Small intestine (tissue), 7 donors: ENCODE measurements at regions not wholly inside any gene's neighbourhood (a gene's known extent, or its start where the extent isn't known, plus 50 kb on each side); places are given as distances from the start of the nearest gene placed in this dataset.

Source experiments
- DNase-seq, 2 donors: peaks; one replicate each; pipeline versions ENCODE4 v3.0.0 to v3.0.0-alpha.2; 2013
- FAIRE-seq: peaks from 2 replicates; lab custom pipeline; 2012; peaks lifted over from hg19 to GRCh38; lab: Jason Lieb, UNC
- H3K27ac ChIP-seq, 3 donors: one replicate each; pipeline ENCODE4 v1.5.1; 2013; ENCODE audit warnings: low read length in 2 of 3, mild to moderate bottlenecking in 2 of 3, control low read depth in 1 of 3, inconsistent platforms in 1 of 3, low read depth in 1 of 3, moderate library complexity in 1 of 3
- H3K27me3 ChIP-seq, 3 donors: one replicate each; pipeline ENCODE4 v1.6.1; 2013; ENCODE audit warnings: low read length in 3 of 3, inconsistent platforms in 1 of 3; ENCODE audit not compliant: control insufficient read depth in 3 of 3, insufficient read depth in 3 of 3
- H3K36me3 ChIP-seq, 3 donors: one replicate each; pipeline ENCODE4 v1.6.1; 2013; ENCODE audit warnings: low read length in 3 of 3, inconsistent platforms in 1 of 3, low read depth in 1 of 3, mild to moderate bottlenecking in 1 of 3, moderate library complexity in 1 of 3; ENCODE audit not compliant: control insufficient read depth in 3 of 3, insufficient read depth in 2 of 3
- H3K4me1 ChIP-seq, 3 donors: one replicate each; pipeline ENCODE4 v1.6.1; 2013; ENCODE audit warnings: low read length in 2 of 3, inconsistent platforms in 1 of 3, low read depth in 1 of 3, mild to moderate bottlenecking in 1 of 3, moderate library complexity in 1 of 3; ENCODE audit not compliant: control insufficient read depth in 3 of 3, insufficient read depth in 2 of 3
- H3K4me3 ChIP-seq, 3 donors: one replicate each; pipeline ENCODE4 v1.5.1; 2013; ENCODE audit warnings: low read length in 3 of 3, control low read depth in 1 of 3, inconsistent platforms in 1 of 3, low read depth in 1 of 3, mild to moderate bottlenecking in 1 of 3, moderate library complexity in 1 of 3
- H3K9me3 ChIP-seq, 2 donors: one replicate each; pipeline ENCODE4 v1.6.1; 2013; ENCODE audit warnings: low read depth in 1 of 2, low read length in 1 of 2; ENCODE audit not compliant: control insufficient read depth in 2 of 2, insufficient read depth in 1 of 2
- WGBS, 3 donors: extraction: QIAGEN DNeasy Blood & Tissue Kit; methylation state at CpG; one replicate each; pipeline ENCODE4 v1.1.7; 2013; 5-methylcytosine and 5-hydroxymethylcytosine counted together
- donor health status: healthy with polysubstance abuse.
- donor health status: control.
- donor health status: control.
- donor health status: Bipolar disorder and iron deficiency.
- donor health status: healthy.

DNA sequence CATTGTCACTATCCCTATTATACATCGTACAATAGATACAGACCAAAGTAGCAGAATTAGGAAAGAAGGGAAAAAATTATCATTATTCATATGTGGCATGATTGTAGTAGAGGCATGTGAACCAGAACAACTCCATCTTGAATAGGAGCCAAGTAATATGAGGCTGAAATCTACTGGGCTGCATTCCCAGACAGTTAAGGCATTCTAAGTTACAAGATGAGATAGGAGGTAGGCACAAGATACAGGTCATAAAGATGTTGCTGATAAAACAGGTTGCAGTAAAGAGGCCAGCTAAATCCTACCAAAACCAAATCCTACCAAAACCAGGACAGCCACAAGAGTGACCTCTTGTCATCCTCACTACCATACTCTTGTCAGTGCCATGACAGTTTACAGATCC is 1035.4 kb upstream of the SEMA6D start:
- WGBS, 3 donors, result 29 to 50% (median 48%) methylated on average over 1 of the region's 1 CpG
- H3K27ac ChIP-seq, result no peak overlapping the region

DNA sequence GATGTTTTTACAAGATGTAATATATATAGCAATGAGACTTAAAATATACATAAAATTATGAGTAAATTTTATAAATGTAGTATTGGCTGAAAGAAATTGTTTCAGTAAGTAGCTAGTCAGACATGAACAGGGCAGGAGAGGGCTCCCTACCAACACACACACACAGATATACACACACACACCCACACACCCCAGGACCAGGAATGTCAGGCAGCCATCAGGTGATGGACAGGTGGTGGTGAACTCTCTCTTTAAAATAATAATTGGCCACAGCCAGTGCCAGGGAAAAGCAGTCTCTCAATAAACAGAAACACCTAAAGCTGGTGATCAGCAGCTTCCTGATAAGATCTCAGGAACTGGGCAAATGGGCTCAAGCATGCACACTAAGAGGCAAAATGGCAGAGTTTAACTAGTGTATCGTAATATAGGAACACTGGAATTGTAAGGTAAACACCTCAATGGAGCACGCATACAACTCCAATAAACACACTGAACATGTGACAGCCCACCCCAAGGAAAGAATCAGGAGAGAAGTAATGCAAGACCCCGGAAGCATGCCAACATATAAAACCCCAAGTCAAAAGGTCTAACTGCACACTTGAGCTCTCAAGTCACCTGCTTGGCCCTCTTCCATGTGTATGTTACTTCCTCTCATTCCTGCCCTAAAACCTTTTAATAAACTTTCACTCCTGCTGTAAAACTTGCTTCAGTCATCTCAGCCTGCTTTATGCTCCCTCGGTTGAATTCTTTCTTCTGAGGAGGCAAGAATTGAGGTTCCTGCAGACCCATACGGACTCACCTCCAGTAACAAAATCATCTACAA is 1034.1 kb upstream of the SEMA6D start:
- Histone ChIP-seq H3K4me1 (peaks cover 0 to 4% (median 0%) of the 10 kb centered on the region in 3 donors), H3K27ac (peak overlapping the region in 1 of 3 donors; percentile 11), H3K36me3 (no peaks in the 10 kb centered on the region), H3K4me3 (no peak overlapping the region), H3K27me3 (no peaks in the 10 kb centered on the region), H3K9me3 (no peaks in the 10 kb centered on the region)
- peak in 1 of 2 donors; percentile 31 for DNase-seq
- FAIRE-seq, result no peak
- WGBS, 3 donors, result 25 to 65% (median 50%) methylated on average over 5 of the region's 5 CpGs

More for the DNA sequence above, 1035.4 kb upstream of the SEMA6D start:
- H3K9me3 ChIP-seq, result no peaks in the 10 kb centered on the region
- H3K36me3 ChIP-seq, result no peaks in the 10 kb centered on the region
- FAIRE-seq (no peak), DNase-seq (peak in 1 of 2 donors; percentile 22)
- peaks cover 0 to 4% (median 0%) of the 10 kb centered on the region in 3 donors for H3K4me1 ChIP-seq
- no peaks in the 10 kb centered on the region for H3K27me3 ChIP-seq
- no peak overlapping the region for H3K4me3 ChIP-seq

DNA sequence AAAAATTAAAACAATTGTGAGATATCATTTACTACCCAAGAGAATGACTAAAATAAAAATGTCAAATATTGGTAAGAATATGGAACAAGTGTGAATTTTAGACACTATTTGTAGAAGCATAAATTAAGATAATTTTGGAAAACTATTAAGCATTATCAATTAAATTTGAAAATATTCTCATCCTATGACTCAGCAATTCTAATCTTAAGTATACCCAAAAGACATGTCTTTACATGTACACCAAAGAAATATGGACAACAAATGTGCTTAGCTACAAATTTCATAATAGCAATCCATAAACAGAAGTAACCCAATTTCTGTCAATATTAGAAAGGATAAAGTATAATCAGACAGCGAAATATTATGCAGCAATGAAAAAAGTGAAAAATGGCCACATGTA is 1032.2 kb upstream of the SEMA6D start:
- H3K9me3 ChIP-seq, result no peaks in the 10 kb centered on the region
- H3K4me3 ChIP-seq, result no peak overlapping the region
- H3K36me3 ChIP-seq, result no peaks in the 10 kb centered on the region
- 0 to 74% (median 3%) methylated on average over 1 of the region's 1 CpG for WGBS, 3 donors
- H3K27ac ChIP-seq, result no peak overlapping the region
- DNase-seq (no peak), FAIRE-seq (peak; percentile 5)
- no peaks in the 10 kb centered on the region for H3K27me3 ChIP-seq
- peaks cover 0 to 4% (median 0%) of the 10 kb centered on the region in 3 donors for H3K4me1 ChIP-seq

DNA sequence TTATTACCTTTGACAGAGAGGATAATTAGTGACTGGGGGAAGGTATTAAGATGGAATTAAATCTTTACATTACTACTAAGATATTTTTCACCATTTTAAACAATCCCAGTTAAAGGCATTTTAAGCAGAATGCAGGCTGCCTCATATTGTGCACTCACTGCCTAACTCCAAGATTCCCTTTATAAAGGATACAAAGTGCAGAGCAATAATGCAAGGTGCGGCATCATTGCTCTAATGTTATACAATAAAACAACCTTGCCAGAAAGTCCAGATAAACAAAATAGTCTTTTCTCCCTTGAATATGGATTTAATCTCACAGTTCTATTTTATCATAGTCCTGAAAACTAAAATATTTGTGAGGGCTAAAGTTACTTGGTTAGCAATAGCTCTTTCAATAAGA is 1031.6 kb upstream of the SEMA6D start:
- H3K36me3 ChIP-seq, result no peaks in the 10 kb centered on the region
- FAIRE-seq, result no peak
- DNase-seq, result peak in 1 of 2 donors; percentile 64
- 16 to 68% (median 52%) methylated on average over 1 of the region's 1 CpG for WGBS, 3 donors
- no peak overlapping the region for H3K27ac ChIP-seq
- no peaks in the 10 kb centered on the region for H3K27me3 ChIP-seq
- no peak overlapping the region for H3K4me3 ChIP-seq
- H3K4me1 ChIP-seq, result peaks cover 0 to 4% (median 0%) of the 10 kb centered on the region in 3 donors
- H3K9me3 ChIP-seq, result no peaks in the 10 kb centered on the region

DNA sequence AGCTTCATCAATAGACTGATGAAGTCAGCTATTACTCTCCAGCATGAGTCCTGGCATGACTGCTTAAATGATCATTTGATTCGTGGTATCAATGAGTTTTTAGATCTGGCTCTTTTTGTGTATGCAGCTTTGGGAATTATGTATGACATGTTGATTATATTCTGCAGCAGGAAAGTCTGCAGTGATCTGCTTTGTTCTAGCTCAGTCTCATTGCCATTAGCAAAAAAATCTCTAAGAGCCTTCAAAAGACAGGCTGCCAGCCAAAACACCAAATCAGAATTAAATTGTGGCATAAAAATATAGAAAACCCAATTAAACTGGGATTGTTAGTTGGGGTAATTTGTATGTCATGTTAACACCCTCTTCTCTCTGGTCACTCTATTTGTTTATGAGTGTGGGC is 1021.0 kb upstream of the SEMA6D start:
- no peaks in the 10 kb centered on the region for H3K9me3 ChIP-seq
- H3K4me3 ChIP-seq, result no peak overlapping the region
- no peaks in the 10 kb centered on the region for H3K36me3 ChIP-seq
- H3K4me1 ChIP-seq, result no peaks in the 10 kb centered on the region
- H3K27ac ChIP-seq, result no peak overlapping the region
- DNase-seq (no peak), FAIRE-seq (no peak)
- 27 to 40% (median 38%) methylated on average over 1 of the region's 1 CpG for whole genome bisulfite sequencing, 3 donors
- H3K27me3 ChIP-seq, result no peaks in the 10 kb centered on the region

DNA sequence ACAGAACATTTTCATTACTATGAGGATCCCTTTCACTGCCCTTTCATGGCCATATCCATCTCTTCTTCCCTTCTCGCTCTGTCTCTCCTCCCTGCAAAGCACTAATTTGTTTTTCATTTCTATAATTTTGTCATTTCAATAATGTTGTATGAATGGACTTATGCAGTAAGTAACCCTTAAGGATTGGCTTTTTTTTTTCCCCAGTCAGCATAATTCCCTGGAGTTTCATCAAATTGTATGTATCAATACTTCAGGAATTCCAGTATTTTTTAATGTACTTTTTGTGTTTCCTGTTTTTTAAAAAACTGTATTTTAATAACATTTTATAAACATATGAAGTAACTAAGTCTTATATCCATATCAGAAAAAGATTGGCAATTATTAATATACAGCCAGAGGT is 1016.0 kb upstream of the SEMA6D start:
- H3K27ac ChIP-seq, result no peak overlapping the region
- no peaks in the 10 kb centered on the region for H3K9me3 ChIP-seq
- H3K4me1 ChIP-seq, result no peaks in the 10 kb centered on the region
- no peak overlapping the region for H3K4me3 ChIP-seq
- no peaks in the 10 kb centered on the region for H3K27me3 ChIP-seq
- DNase-seq (no peak), FAIRE-seq (no peak)
- H3K36me3 ChIP-seq, result no peaks in the 10 kb centered on the region
- WGBS, 3 donors, result 86 to 92% (median 87%) methylated on average over 1 of the region's 1 CpG

DNA sequence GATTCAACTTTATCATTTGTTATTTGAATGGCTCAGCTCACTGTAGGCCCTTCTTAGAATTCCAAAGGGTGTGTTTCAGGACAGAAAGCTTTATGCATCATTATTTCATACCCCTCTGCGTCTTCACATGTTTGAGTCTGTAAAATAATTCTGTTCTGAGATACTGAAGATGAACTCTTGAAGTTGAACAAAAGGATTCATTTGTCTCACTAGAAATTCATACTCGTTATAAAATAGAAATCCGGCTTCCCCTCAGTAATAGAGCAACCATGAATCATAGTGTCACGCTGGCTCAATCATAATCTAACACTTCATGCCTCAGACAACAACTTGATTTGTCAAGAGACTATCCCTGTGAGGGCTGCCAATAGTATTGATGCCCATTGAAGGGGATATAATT is 1015.4 kb upstream of the SEMA6D start:
- no peak for FAIRE-seq
- no peaks in the 10 kb centered on the region for H3K27me3 ChIP-seq
- no peak for DNase-seq
- H3K27ac ChIP-seq, result no peak overlapping the region
- H3K36me3 ChIP-seq, result no peaks in the 10 kb centered on the region
- H3K9me3 ChIP-seq, result no peaks in the 10 kb centered on the region
- no peak overlapping the region for H3K4me3 ChIP-seq
- WGBS, 3 donors, result 68 to 90% (median 82%) methylated on average over 4 of the region's 4 CpGs
- no peaks in the 10 kb centered on the region for H3K4me1 ChIP-seq

DNA sequence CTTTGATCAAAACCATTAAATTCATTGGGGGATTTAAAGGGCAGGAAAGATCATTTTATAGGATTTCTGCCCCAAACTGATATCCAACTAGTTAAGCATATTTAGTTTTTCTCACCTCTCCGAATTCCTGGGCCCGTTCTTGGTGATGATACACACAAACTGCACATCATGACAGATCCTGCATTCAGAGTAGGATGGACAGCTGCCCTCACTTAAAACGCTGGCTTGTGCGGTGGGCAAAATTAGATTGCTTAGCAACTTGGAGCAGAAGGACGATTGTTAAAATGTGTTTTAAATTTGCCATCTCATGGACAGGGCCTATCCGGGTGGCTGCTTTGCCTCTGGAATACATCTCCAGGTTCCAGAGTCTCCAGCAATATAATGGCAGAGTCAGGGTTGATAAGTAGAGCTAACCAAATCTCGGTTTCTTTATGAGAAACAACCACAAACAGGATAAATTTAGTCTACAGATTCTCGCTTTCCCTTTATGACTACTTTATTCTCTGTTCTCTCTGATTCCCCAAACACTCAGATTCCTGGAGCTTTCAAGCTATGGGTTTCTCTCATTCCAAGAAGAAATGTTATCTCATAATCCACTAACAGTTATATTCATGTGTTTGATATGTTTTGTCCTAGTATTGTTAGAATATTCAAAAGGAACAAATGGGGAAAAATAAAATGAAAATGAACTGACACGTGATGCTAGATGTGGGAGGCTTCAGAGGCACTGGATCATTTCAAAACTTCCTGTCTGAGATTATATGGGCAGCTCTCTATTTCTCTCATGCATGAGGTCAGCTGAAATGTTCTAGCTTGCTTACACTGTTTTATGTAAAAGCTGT is 1014.1 kb upstream of the SEMA6D start:
- no peaks in the 10 kb centered on the region for H3K9me3 ChIP-seq
- no peak overlapping the region for H3K27ac ChIP-seq
- H3K36me3 ChIP-seq, result no peaks in the 10 kb centered on the region
- no peaks in the 10 kb centered on the region for H3K4me1 ChIP-seq
- DNase-seq (no peak), FAIRE-seq (no peak)
- WGBS, 3 donors, result 79 to 85% (median 82%) methylated on average over 9 of the region's 9 CpGs
- no peak overlapping the region for H3K4me3 ChIP-seq
- H3K27me3 ChIP-seq, result no peaks in the 10 kb centered on the region
